ENCODE measurements at regions not wholly inside any gene's neighbourhood (a gene's known extent, or its start where the extent isn't known, plus 50 kb on each side); places are given as distances from the start of the nearest gene placed in this dataset.

- TF ChIP-seq POLR2AphosphoS5 (IDR thresholded peaks at IDR 0.05; ENCODE audit: insufficient read depth in 1 of 2, low read depth in 1 of 2): no peak
- no peak for TF ChIP-seq CTCF (IDR thresholded peaks at IDR 0.05)
- TF ChIP-seq POLR2A (IDR thresholded peaks at IDR 0.05): no peak
Observed at GRCh38 chr14:101086926-101087325, 183.4 kb upstream of the RTL1 start.

Data from vagina (tissue), 2 donors.